ENCODE measurements at regions not wholly inside any gene's neighbourhood (a gene's known extent, or its start where the extent isn't known, plus 50 kb on each side); places are given as distances from the start of the nearest gene placed in this dataset.
A peak's percentile ranks its signal among the peaks of the same experiment; 100 is the strongest.

DNA sequence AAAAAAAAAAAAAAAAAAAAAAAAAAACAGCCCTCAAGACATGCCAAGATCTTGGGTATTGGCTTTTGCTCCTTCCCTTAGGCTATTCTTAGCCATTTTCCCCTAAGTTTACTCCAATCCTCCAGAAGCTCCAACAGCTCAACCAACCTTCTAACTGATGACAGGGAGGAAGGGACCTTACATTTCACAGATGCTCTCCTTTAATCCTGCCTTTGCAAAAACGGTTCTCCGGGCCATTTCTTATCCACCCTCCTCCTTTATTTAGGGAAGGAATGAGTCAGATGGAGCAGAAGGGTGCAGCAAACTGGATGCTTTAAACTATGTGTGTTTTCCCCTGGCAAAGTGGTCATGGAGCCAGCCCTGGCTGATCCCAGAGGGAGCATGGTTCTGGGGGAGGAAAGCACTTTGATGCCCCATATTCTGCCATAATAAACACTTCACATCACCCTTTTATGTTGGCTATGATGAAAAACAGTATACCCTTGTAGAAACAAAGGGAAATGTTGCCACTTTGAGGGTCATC lies 369.4 kb upstream of the DMAC1 start:
- no peak for DNase-seq (ENCODE audit: low spot score)
- TF ChIP-seq CTCF (IDR thresholded peaks at IDR 0.05): no peak
- no peak overlapping the region for H3K4me3 ChIP-seq
- H3K27ac ChIP-seq: peak overlapping the region in 1 of 2 donors; percentile 19

- no peak for DNase-seq (ENCODE audit: low spot score)
- TF ChIP-seq CTCF (IDR thresholded peaks at IDR 0.05): no peak
- no peak overlapping the region for H3K27ac ChIP-seq
- no peak overlapping the region for H3K4me3 ChIP-seq
Measured at GRCh38 chr9:8160787-8161186, 361.2 kb upstream of the DMAC1 start.

GRCh38 chr9:8158574-8158973 lies 359.0 kb upstream of the DMAC1 start:
- no peak for TF ChIP-seq CTCF (IDR thresholded peaks at IDR 0.05)
- DNase-seq (ENCODE audit: low spot score): no peak
- no peak overlapping the region for H3K27ac ChIP-seq
- H3K4me3 ChIP-seq: no peak overlapping the region

DNA sequence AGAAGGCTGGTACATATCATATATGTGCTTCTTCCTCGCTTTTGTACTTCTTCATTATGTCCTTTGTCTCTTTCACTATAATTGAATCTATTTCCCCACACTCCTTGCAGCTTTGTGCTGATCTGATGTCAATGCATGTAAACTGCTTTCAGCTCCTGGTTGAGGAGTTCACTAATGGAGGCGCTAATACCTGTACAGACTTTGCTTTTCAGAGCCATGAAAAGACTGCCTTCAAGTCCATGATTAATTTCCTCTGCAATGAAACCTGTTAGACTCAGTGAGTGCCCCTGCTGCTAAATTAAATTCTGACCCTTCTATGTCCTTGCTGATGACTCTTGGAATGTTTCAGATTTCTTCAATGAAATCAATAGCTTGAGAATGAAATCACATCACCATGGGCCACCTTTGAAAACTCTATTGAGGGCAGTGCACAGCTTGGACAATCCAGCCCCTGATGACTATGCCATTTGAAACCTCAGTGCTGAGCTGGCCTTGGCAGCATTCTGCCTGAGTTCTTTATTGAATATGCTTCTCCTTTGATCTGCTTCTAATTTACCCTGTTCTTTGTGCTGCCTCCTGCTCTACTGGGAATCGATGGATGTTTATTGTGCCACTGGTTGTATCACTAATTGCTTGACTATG lies 358.2 kb upstream of the DMAC1 start:
- no peak for DNase-seq (ENCODE audit: low spot score)
- no peak overlapping the region for H3K27ac ChIP-seq
- no peak overlapping the region for H3K4me3 ChIP-seq
- TF ChIP-seq CTCF (IDR thresholded peaks at IDR 0.05): no peak

DNA sequence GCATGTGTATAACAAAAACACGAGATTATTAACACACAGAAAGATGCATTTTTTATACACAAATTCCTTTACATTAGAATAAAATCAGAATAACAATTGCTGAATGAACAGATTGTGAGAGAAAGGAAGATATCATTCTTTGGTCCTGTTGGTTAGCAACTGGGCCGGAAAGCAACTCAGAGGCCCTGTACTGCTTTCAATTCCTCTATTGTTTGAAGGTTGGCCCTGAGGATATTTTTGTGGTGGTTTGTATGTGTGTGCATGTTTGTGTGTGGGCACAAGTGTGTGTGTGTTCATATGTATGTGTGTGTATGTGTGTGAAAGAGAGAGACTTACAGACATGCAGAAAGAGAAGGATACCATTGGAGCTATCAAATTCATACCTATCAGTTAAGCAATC lies 356.8 kb upstream of the DMAC1 start:
- TF ChIP-seq CTCF (IDR thresholded peaks at IDR 0.05): no peak
- DNase-seq (ENCODE audit: low spot score): no peak
- Histone ChIP-seq H3K4me3 (no peak overlapping the region), H3K27ac (no peak overlapping the region)

DNA sequence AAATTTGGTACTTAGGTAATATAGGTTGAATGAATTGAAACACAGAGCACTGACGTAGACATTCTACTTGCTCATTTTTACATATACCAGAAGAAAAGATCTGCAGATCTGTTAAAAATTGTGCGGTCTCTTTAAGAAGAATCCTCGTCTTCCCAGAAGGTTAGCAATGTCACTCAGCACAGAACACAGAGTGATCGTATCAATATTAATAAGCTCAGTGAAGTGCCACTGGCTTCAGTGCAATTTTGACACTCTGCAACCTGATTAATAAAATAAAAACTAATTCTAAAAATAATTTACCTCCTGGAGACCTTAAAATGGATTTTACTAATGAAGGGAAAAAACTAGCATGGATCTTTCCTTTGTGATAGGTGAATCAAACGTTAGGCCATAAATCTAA lies 356.1 kb upstream of the DMAC1 start:
- no peak for DNase-seq (ENCODE audit: low spot score)
- no peak for TF ChIP-seq CTCF (IDR thresholded peaks at IDR 0.05)
- no peak overlapping the region for H3K4me3 ChIP-seq
- H3K27ac ChIP-seq: no peak overlapping the region

DNA sequence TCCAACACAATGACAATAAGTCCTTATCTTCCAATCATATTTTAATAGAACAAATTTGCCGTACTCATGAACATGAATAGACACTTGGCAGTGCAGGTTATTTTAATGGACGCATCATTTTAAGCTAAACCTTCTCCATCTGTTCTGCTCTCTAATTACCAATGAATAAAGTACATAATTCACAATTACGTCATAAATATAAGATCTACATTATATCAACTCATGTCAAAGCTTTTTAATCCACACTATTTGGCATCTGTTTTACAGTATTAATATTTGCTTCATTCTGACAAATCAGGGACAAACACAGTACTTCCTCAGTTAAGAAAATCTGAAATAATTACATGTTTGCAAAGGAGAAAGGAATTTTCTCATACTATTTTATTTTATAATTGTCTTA lies 344.1 kb upstream of the DMAC1 start:
- DNase-seq (ENCODE audit: low spot score): no peak
- no peak for TF ChIP-seq CTCF (IDR thresholded peaks at IDR 0.05)
- no peak overlapping the region for H3K27ac ChIP-seq
- no peak overlapping the region for H3K4me3 ChIP-seq

All from coronary artery (tissue), 2 donors.